Loucy (cell line): ENCODE measurements at regions not wholly inside any gene's neighbourhood (a gene's known extent, or its start where the extent isn't known, plus 50 kb on each side); places are given as distances from the start of the nearest gene placed in this dataset.

ENCODE experiments used
- H2AFZ ChIP-seq: fragments of 200-600 bp; sonication (generic); 2 replicates; pipeline ENCODE4 v1.6.0; 2016; ENCODE audit warnings: antibody characterized with exemption, mild to moderate bottlenecking, low read length, moderate library complexity
- H3F3A ChIP-seq: fragments of 200-600 bp; 2 replicates; pipeline ENCODE4 v1.6.0; 2016; ENCODE audit warnings: antibody characterized with exemption, low read depth, mild to moderate bottlenecking
- H3K27me3 ChIP-seq: fragments of 200-600 bp; sonication (generic); 2 replicates; pipeline ENCODE4 v1.6.1; 2014; ENCODE audit warnings: low read length, mild to moderate bottlenecking; ENCODE audit not compliant: insufficient read depth, poor library complexity, severe bottlenecking
- H3K36me3 ChIP-seq: fragments of 200-600 bp; sonication (generic); 2 replicates; pipeline ENCODE4 v1.6.1; 2016; ENCODE audit warnings: low read length; ENCODE audit not compliant: insufficient read depth
- H3K4me1 ChIP-seq: fragments of 200-600 bp; sonication (generic); 2 replicates; pipeline ENCODE4 v1.5.1; 2014; ENCODE audit warnings: low read length, mild to moderate bottlenecking; ENCODE audit not compliant: insufficient read depth, poor library complexity, severe bottlenecking
- H3K4me2 ChIP-seq: fragments of 200-600 bp; sonication (generic); 2 replicates; pipeline ENCODE4 v1.6.0; 2014; ENCODE audit warnings: antibody characterized with exemption, low read length, low read depth, mild to moderate bottlenecking; ENCODE audit not compliant: poor library complexity, severe bottlenecking
- H3K4me3 ChIP-seq: fragments of 200-600 bp; sonication (generic); 2 replicates; pipeline ENCODE4 v1.5.1; 2014; ENCODE audit warnings: low read length, mild to moderate bottlenecking, mixed read lengths; ENCODE audit not compliant: poor library complexity, severe bottlenecking
- H3K79me2 ChIP-seq: fragments of 200-600 bp; sonication (generic); 2 replicates; pipeline ENCODE4 v1.6.1; 2014; ENCODE audit warnings: low read length; ENCODE audit not compliant: insufficient read depth
- H3K9ac ChIP-seq: fragments of 200-600 bp; sonication (generic); 2 replicates; pipeline ENCODE4 v1.6.0; 2014; ENCODE audit warnings: mild to moderate bottlenecking, low read depth, low read length, moderate library complexity; ENCODE audit not compliant: poor library complexity, severe bottlenecking
- H3K9me2 ChIP-seq: fragments of 200-600 bp; sonication (generic); replicated peaks from 2 replicates; pipeline ENCODE4 v1.6.1; 2016; ENCODE audit warnings: low read depth, low read length, mixed read lengths
- H3K9me3 ChIP-seq: fragments of 200-600 bp; sonication (generic); 2 replicates; pipeline ENCODE4 v1.6.1; 2014; ENCODE audit warnings: mild to moderate bottlenecking, antibody characterized with exemption, low read length, low read depth; ENCODE audit not compliant: insufficient read depth
- H4K20me1 ChIP-seq: fragments of 200-600 bp; sonication (generic); 2 replicates; pipeline ENCODE4 v1.6.0; 2014; ENCODE audit warnings: antibody characterized with exemption, low read length, mild to moderate bottlenecking; ENCODE audit not compliant: insufficient read depth, poor library complexity, severe bottlenecking
- CTCF ChIP-seq: fragments of 200-600 bp; sonication (generic); conservative IDR thresholded peaks from 2 replicates; pipeline ENCODE4 v1.5.1; 2014; ENCODE audit warnings: mild to moderate bottlenecking, antibody characterized with exemption, low read length
- EZH2phosphoT487 ChIP-seq: fragments of 200-600 bp; IDR thresholded peaks from 2 replicates; pipeline ENCODE4 v1.6.1; 2018; ENCODE audit warnings: antibody characterized with exemption, mild to moderate bottlenecking, moderate library complexity, borderline replicate concordance

DNA sequence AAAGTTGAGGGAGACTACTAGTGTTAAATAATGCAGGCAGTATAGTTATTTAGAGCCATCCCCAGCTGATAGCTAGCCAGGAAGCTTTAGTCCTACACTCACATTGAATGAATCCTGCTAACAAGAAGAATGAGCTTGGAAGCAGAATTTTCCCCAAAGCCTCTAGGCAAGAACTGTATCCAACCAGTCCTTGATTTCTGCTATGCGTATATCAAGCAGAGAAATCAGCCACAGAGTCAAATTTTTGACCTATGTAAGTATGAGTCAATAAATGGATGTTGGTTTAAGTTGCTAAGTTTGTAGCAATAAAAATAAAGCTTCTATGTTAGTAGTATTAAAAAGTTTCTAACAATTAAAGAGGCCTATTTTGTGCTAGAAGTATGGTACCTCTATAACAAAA lies 672.1 kb upstream of the CHD1 start:
- H3K4me1 ChIP-seq = no peaks in the 10 kb centered on the region
- H3K4me2 ChIP-seq = no peak overlapping the region

GRCh38 chr5:99590806-99591205 lies 662.0 kb upstream of the CHD1 start:
- Histone ChIP-seq H3F3A (no peaks in the 10 kb centered on the region), H2AFZ (no peak overlapping the region), H3K4me1 (no peaks in the 10 kb centered on the region), H3K79me2 (no peaks in the 10 kb centered on the region), H4K20me1 (no peaks in the 10 kb centered on the region), H3K4me2 (no peak overlapping the region), H3K9ac (no peak overlapping the region), H3K9me3 (no peaks in the 10 kb centered on the region), H3K27me3 (no peaks in the 10 kb centered on the region), H3K9me2 (no peaks in the 10 kb centered on the region), H3K4me3 (no peak overlapping the region), H3K36me3 (no peaks in the 10 kb centered on the region)
- no peak for TF ChIP-seq EZH2phosphoT487
- no peak for TF ChIP-seq CTCF

More for the DNA sequence above, 672.1 kb upstream of the CHD1 start:
- no peaks in the 10 kb centered on the region for H3F3A ChIP-seq
- H3K79me2 ChIP-seq = no peaks in the 10 kb centered on the region
- H3K9ac ChIP-seq = no peak overlapping the region
- no peak overlapping the region for H2AFZ ChIP-seq
- no peaks in the 10 kb centered on the region for H3K9me2 ChIP-seq
- no peaks in the 10 kb centered on the region for H3K9me3 ChIP-seq
- TF ChIP-seq EZH2phosphoT487 (no peak), CTCF (no peak)
- no peaks in the 10 kb centered on the region for H3K27me3 ChIP-seq
- no peaks in the 10 kb centered on the region for H4K20me1 ChIP-seq
- no peaks in the 10 kb centered on the region for H3K36me3 ChIP-seq
- H3K4me3 ChIP-seq = no peak overlapping the region

GRCh38 chr5:99589424-99589823 lies 660.6 kb upstream of the CHD1 start:
- Histone ChIP-seq H3K9me3 (no peaks in the 10 kb centered on the region), H3K9ac (no peak overlapping the region), H3K36me3 (no peaks in the 10 kb centered on the region), H3K4me3 (no peak overlapping the region), H3K27me3 (no peaks in the 10 kb centered on the region), H3K4me1 (no peaks in the 10 kb centered on the region), H3F3A (no peaks in the 10 kb centered on the region), H3K9me2 (no peaks in the 10 kb centered on the region), H3K4me2 (no peak overlapping the region), H4K20me1 (no peaks in the 10 kb centered on the region), H2AFZ (no peak overlapping the region), H3K79me2 (no peaks in the 10 kb centered on the region)
- TF ChIP-seq CTCF (no peak), EZH2phosphoT487 (no peak)
